Activated CD4-positive, CD25-positive, alpha-beta regulatory T cell treated with anti-CD3 and anti-CD28 coated beads, Interleukin-2, amount 50 U/mL, for 16 hours (primary cell): ENCODE measurements at regions not wholly inside any gene's neighbourhood (a gene's known extent, or its start where the extent isn't known, plus 50 kb on each side); places are given as distances from the start of the nearest gene placed in this dataset.
"Not testable (repeated sequence)": the region's sequence is repeated elsewhere in the genome, so short reads cannot be mapped to it uniquely, and the experiment has no call there.

Source experiments
- DNase-seq: peaks from one replicate; pipeline ENCODE4 v3.0.0-alpha.2; 2020; ENCODE audit warnings: low read depth, low spot score

GRCh38 chr12:126243814-126244440 lies 1178.7 kb downstream of the AACS start:
- DNase-seq = no peak

GRCh38 chr12:126247936-126248335 lies 1182.7 kb downstream of the AACS start:
- no peak for DNase-seq

DNA sequence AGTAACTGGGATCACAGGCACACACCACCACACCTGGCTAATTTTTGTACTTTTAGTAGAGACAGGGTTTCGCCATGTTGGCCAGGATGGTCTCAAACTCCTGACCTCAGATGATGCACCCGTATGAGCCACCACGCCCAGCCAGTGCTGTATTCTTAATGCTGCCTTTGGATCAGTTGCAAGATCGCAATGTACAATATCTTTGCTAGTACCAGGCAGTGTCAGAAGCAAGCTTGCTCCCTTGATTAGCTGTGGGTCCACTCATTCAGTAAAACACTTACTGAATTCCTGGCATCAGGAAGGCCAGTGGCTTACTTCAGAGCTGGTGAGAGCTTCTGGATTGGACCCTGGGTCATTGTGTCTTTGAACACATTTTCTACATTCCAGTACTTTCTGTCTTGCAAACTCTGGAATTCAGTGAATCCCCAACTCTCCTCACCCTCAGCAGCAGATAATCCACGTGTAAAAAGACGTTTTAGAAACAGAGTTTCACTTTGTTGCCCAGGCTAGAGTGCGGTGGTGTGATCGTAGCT lies 1183.7 kb downstream of the AACS start:
- DNase-seq = no peak

GRCh38 chr12:126258190-126258589 lies 1193.0 kb downstream of the AACS start:
- no peak for DNase-seq

DNA sequence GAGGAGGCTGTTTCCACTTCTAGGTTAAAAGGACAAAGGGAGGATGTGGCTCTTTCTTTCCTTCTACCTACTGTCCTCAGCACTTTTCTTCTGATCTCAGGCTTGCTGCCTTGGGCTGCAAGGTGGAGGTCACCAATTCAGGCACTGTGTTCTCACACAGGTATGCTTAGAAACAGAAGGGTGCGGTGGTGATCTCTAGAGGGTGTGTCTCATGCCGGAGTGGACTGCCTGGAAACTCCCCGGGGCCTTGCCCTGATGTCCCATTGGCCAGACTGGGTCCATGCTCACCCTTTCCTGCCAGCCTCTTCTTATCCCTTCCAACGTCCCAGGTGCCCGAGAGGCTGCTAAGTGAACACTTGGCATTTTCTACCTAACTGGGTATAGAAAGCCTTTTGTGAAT lies 1197.6 kb downstream of the AACS start:
- no peak for DNase-seq

DNA sequence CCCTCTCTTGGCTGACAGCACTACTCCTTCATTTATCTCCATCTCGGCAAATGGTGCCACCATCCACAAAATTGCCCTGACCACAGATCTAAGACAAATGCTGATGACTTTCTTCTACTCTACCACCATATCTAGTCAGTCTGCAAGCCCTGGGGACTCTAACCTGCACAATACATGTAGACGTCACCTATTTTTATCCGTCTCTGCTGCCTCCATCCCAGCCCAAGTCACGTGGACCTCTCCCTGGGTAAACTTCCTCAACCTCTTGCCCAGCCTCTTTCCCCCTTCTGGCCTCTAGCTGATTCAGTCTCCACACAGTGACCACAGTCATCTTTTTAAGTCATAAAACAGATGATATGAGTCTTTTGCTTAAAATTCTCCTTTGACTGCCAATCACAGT lies 1203.0 kb downstream of the AACS start:
- no peak for DNase-seq

DNA sequence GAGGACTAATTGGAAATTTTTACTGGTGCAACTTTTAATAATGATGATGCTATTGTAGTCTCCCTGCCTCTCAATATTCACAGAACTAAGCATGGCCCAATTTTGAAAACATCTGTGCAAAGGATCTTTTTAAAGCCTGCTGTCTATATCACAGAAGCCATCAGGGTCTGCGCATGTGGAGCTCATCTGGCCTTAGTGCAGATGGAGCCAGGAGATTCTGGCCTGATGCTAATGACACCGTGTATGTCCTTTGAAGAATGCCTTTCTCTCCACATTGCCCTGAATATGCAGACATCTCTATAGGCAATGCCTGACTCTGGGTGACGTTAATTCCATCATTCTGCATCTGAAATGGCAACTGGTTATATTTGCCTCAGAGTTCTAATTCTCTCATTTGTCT lies 1205.9 kb downstream of the AACS start:
- no peak for DNase-seq

GRCh38 chr12:126282691-126283090 lies 1217.5 kb downstream of the AACS start:
- no peak for DNase-seq

DNA sequence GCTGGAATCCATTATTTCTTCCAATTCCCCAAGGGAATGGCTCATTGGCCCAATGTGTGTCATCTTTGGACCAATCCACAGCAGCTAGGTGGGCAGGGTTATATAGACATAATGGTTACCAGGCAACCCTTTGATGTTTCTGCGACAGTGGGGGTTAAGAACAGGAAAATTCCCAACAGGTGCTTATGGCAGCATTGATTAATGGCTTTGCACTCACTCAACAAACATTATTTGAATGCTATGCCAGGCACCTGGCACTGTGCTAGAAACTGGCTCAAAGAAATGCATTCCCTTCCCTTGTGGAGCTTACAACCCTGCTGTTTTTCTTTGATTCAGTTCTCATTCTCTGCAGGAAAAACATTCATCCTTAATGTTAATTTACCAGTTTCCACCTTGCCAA lies 1221.0 kb downstream of the AACS start:
- DNase-seq = no peak

GRCh38 chr12:126290456-126290855 lies 1225.2 kb downstream of the AACS start:
- no peak for DNase-seq

DNA sequence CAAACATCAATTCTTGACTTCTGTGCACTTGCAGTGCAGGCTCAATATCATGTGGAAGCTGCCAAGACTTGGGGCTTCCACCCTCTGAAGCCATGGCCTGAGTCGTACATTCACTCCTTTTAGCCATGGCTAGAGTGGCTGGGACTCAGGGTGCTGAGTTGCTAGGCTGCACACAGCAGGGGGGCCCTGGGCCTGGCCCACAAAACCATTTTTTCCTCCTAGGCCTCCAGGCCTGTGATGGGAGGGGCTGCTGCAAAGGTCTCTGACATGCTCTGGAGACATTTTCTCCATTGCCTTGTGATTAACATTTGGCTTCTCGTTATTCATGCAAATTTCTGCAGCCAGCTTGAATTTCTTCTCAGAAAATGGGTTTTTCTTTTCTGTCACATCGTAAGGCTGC lies 1226.8 kb downstream of the AACS start:
- DNase-seq = not testable (repeated sequence)

GRCh38 chr12:126295652-126296051 lies 1230.4 kb downstream of the AACS start:
- DNase-seq = no peak

GRCh38 chr12:126309278-126309677 lies 1244.0 kb downstream of the AACS start:
- no peak for DNase-seq

- DNase-seq = no peak
Observed at GRCh38 chr12:126312457-126312856, 1247.2 kb downstream of the AACS start.

GRCh38 chr12:126316411-126316810 lies 1251.2 kb downstream of the AACS start:
- DNase-seq = no peak

GRCh38 chr12:126337556-126338441 lies 1272.6 kb downstream of the AACS start:
- no peak for DNase-seq

DNA sequence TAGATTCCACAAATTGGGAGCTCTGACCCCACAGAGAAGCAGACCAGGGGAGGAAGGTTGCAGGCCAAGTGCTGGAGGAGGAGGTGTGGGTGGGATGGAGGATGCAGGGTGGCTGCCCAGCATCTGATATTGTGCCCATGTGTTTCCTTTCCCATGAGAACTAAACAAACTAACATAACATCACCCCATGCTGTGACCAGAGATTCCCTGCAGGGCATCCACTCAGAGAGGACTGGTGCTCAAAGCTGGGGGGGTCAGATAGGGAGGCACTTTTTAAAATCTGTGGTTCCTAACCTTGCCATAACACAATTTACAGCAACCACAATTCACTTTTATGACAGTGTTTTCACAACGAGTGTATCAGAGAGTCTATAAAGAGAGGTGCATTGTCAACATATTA lies 1277.6 kb downstream of the AACS start:
- no peak for DNase-seq

DNA sequence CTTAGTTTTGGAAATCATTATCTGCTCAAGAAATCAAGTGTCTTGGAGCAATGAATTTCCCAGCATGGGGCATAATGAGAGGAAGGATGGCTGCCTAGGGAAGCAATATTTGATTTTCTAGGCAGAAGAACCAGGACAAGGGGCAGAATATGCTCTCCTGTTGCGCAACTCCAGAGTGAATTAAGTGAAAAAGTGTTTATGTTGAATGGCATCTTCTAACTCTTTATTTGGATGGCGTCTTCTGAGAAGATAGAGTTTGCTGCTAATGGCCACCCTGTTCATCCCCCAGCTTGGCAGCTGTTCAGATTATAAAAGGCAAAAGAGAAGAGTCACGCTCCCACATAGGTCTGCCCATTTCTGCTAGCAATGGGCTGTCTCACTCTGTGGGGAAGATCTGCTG lies 1278.1 kb downstream of the AACS start:
- no peak for DNase-seq

DNA sequence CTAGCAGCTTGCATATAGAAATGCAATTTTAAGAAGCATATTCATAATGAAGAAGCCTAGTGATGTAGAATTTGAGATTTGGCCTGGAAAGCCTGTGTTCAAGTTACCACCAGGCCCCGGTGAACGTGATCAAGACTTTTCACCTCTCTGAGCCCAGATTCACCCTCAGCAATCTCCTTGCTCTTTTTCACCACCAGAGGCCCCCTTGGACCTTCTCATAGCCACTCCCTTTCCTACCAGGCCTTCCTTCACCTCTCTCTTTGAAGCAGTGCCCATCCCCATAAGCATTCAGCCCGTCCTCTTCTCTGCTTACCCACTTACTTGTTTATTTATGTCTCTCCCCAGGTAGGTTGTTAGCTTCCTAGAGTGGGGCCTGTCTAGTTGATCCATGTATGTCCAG lies 1280.9 kb downstream of the AACS start:
- no peak for DNase-seq

- DNase-seq = no peak
Observed at GRCh38 chr12:126347421-126347820, 1282.2 kb downstream of the AACS start.

DNA sequence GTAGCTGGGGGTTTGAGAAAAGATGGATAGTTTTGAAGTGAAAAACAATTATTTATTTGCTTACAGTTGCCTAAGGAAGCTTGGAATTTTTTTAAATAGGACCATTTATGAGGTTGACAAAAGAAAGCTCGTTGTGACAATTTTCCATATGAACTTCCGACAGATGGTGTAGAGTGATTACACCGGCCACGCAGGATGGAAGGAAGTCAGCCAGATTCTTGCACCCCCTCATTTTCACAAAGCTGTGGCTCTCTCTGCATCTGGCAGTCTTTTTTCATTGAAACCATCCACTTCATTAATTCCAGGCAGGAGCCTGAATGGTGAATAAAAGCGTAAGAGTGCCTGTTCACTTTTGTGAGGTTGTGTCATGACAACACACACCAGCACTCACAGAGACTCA lies 1284.1 kb downstream of the AACS start:
- no peak for DNase-seq

- no peak for DNase-seq
Observed at GRCh38 chr12:126353604-126354003, 1288.4 kb downstream of the AACS start.

- no peak for DNase-seq
Observed at GRCh38 chr12:126354633-126355032, 1289.4 kb downstream of the AACS start.
